B cell (primary cell): ENCODE measurements at regions not wholly inside any gene's neighbourhood (a gene's known extent, or its start where the extent isn't known, plus 50 kb on each side); places are given as distances from the start of the nearest gene placed in this dataset.

Experiments used
- ATAC-seq: fragments of 200-7000 bp; cut with Tn5 transposase; one replicate; pipeline ENCODE4 v1.10.0; 2021; ENCODE audit warnings: low read depth, mild to moderate bottlenecking, moderate number of reproducible peaks, moderate library complexity
- CTCF ChIA-PET: fragments of 350-600 bp; sonication (Branson Sonifier 250); formaldehyde crosslinking; loops from one replicate; lab custom pipeline; 2021; ENCODE audit warnings: antibody characterized with exemption, inconsistent platforms; lab: Charles Lee
- POLR2A ChIA-PET: fragments of 350-600 bp; sonication (Branson Sonifier 250); formaldehyde crosslinking; loops from one replicate; lab custom pipeline; 2021; ENCODE audit warnings: antibody characterized with exemption; lab: Charles Lee
- DNase-seq: peaks from one replicate; pipeline ENCODE4 v3.0.0; 2013
- H2AFZ ChIP-seq: 2 replicates; pipeline ENCODE4 v1.6.1; 2012; ENCODE audit warnings: mild to moderate bottlenecking, low read depth, low read length; ENCODE audit not compliant: insufficient read depth, poor library complexity, severe bottlenecking
- H3K27ac ChIP-seq, 2 donors: 1 replicate in 1 of 2; 2 replicates in 1 of 2; pipeline ENCODE4 v1.5.1; 2012 to 2013; ENCODE audit warnings: low read length in 2 of 2, mild to moderate bottlenecking in 2 of 2, moderate library complexity in 1 of 2
- H3K27me3 ChIP-seq, 4 experiments: fragments of 200-600 bp in 1 of 4; sonication (generic) in 1 of 4; replicated peaks in 1 of 4; 1 replicate in 2 of 4; 2 replicates in 2 of 4; pipeline versions ENCODE4 v1.6.1 to v1.7.0; 2013 to 2016; ENCODE audit warnings: low read length in 3 of 4, mild to moderate bottlenecking in 2 of 4, mixed read lengths in 1 of 4, moderate library complexity in 1 of 4; ENCODE audit not compliant: insufficient read depth in 4 of 4, control insufficient read depth in 3 of 4; ENCODE audit errors: control extremely low read depth in 1 of 4
- H3K36me3 ChIP-seq, 2 experiments: replicated peaks in 1 of 2; 1 replicate in 1 of 2; 2 replicates in 1 of 2; pipeline versions ENCODE4 v1.6.1 to v1.7.1; 2013; ENCODE audit warnings: low read length in 1 of 2; ENCODE audit not compliant: insufficient read depth in 2 of 2, control insufficient read depth in 1 of 2; ENCODE audit errors: control extremely low read depth in 1 of 2, extremely low read depth in 1 of 2
- H3K4me1 ChIP-seq, 2 donors: fragments of 200-600 bp in 1 of 2; sonication (generic) in 1 of 2; 1 replicate in 1 of 2; 2 replicates in 1 of 2; pipeline versions ENCODE4 v1.5.1 to v1.6.1; 2013 to 2017; ENCODE audit warnings: low read length in 2 of 2; ENCODE audit not compliant: control insufficient read depth in 2 of 2, insufficient read depth in 2 of 2
- H3K4me2 ChIP-seq: replicated peaks from 2 replicates; pipeline ENCODE3; 2012; ENCODE audit warnings: mild to moderate bottlenecking, low read depth, low read length; ENCODE audit not compliant: poor library complexity, severe bottlenecking
- H3K4me3 ChIP-seq, 5 experiments: fragments of 200-600 bp in 1 of 5; sonication (generic) in 1 of 5; 1 replicate in 3 of 5; 2 replicates in 2 of 5; pipeline versions ENCODE4 v1.5.1 to v1.7.0; 2011 to 2016; ENCODE audit warnings: low read length in 4 of 5, mild to moderate bottlenecking in 4 of 5, low read depth in 2 of 5, control low read depth in 1 of 5, moderate library complexity in 1 of 5; ENCODE audit not compliant: insufficient read depth in 1 of 5; ENCODE audit errors: control extremely low read depth in 1 of 5, extremely low read depth in 1 of 5
- H3K79me2 ChIP-seq: fragments of 200-600 bp; sonication (generic); one replicate; pipeline ENCODE4 v1.6.0; 2016; ENCODE audit warnings: low read length; ENCODE audit not compliant: control insufficient read depth, insufficient read depth
- H3K9ac ChIP-seq: fragments of 200-600 bp; sonication (generic); 2 replicates; pipeline ENCODE4 v1.6.1; 2017; ENCODE audit warnings: mild to moderate bottlenecking, low read length, moderate library complexity
- H3K9me3 ChIP-seq, 3 donors: one replicate each; pipeline versions ENCODE4 v1.6.1 to v1.7.1; 2013; ENCODE audit warnings: low read length in 2 of 3; ENCODE audit not compliant: control insufficient read depth in 2 of 3, insufficient read depth in 1 of 3; ENCODE audit errors: control extremely low read depth in 1 of 3
- H4K20me1 ChIP-seq: 2 replicates; pipeline ENCODE4 v1.6.0; 2012; ENCODE audit warnings: mild to moderate bottlenecking, low read length; ENCODE audit not compliant: insufficient read depth, control insufficient read depth, poor library complexity, severe bottlenecking
- H3K27ac Mint-ChIP-seq: one replicate; pipeline ENCODE4 v1.8.0; 2021; ENCODE audit warnings: mixed read lengths
- H3K27me3 Mint-ChIP-seq: one replicate; pipeline ENCODE4 v1.8.0; 2021; ENCODE audit warnings: mixed read lengths
- H3K4me1 Mint-ChIP-seq: one replicate; pipeline ENCODE4 v1.8.0; 2021; ENCODE audit warnings: mixed read lengths
- H3K4me3 Mint-ChIP-seq: one replicate; pipeline ENCODE4 v1.8.0; 2021; ENCODE audit warnings: mixed read lengths
- H3K9me3 Mint-ChIP-seq: one replicate; pipeline ENCODE4 v1.8.0; 2022; ENCODE audit warnings: mixed read lengths; ENCODE audit not compliant: insufficient read depth
- CTCF ChIP-seq: fragments of 200-600 bp; IDR thresholded peaks from one replicate; pipeline ENCODE4 v1.8.0; 2022; ENCODE audit warnings: antibody characterized with exemption, mild to moderate bottlenecking
- EZH2 ChIP-seq: IDR thresholded peaks from 2 replicates; pipeline ENCODE4 v1.6.1; 2012; ENCODE audit warnings: borderline replicate concordance, low read depth, mild to moderate bottlenecking, moderate library complexity, low read length; ENCODE audit not compliant: insufficient read depth, poor library complexity, severe bottlenecking
- WGBS: methylation state at CpG from one replicate; pipeline ENCODE4 v1.1.5; 2013; ENCODE audit warnings: missing lambda C conversion rate; ENCODE audit not compliant: insufficient coverage; 5-methylcytosine and 5-hydroxymethylcytosine counted together
- intact Hi-C: fragments of 100-400 bp; cut with micrococcal nuclease; formaldehyde crosslinking; loops from one replicate; pipeline ENCODE4 v1.10.0; 2022

DNA sequence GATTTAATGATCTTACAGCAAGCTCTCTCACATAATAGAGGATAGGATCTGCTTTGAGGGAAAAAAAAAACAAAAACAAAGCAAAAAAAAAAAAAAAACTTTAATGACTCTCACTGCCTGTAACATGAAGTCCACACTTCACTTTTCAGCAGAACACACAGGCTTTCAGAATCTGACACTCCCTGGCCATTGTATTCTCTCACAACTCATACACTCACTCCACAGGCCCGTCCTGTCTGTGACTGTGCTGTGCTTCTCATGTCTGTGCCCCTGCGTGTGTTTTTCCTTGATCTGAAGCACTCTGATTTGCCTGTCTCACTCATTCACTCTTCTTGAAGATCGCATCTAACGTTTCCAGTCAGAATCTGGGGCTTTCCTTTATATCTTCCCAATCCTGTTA is 460.8 kb downstream of the TMA16 start:
- no peak overlapping the region for H3K4me2 ChIP-seq
- no peaks in the 10 kb centered on the region for H3K79me2 ChIP-seq
- no peak for ATAC-seq
- no peak overlapping the region for H3K9ac ChIP-seq
- Mint-ChIP-seq H3K4me3 (no peak overlapping the region), H3K27ac (no peak overlapping the region), H3K9me3 (no peaks in the 10 kb centered on the region), H3K4me1 (no peaks in the 10 kb centered on the region), H3K27me3 (peaks cover 3% of the 10 kb centered on the region)
- H3K9me3 ChIP-seq, result peaks cover 0 to 3% (median 0%) of the 10 kb centered on the region in 3 donors
- POLR2A ChIA-PET, result no interaction called here
- H2AFZ ChIP-seq, result no peak overlapping the region
- no peak for DNase-seq
- no peaks in the 10 kb centered on the region for H3K36me3 ChIP-seq
- TF ChIP-seq EZH2 (no peak), CTCF (no peak)
- H3K27ac ChIP-seq, result no peak overlapping the region
- CTCF ChIA-PET, result interaction anchor here (0.6 kb wide), 1 partner anchor 163 kb away, joined by 4 read pairs; no protein-coding TSS in a partner anchor
- 91% methylated on average over 4 of the region's 4 CpGs for WGBS
- H3K4me1 ChIP-seq, result no peaks in the 10 kb centered on the region
- intact Hi-C loops, result no loop called here
- H3K4me3 ChIP-seq, result no peak overlapping the region
- no peaks in the 10 kb centered on the region for H3K27me3 ChIP-seq
- H4K20me1 ChIP-seq, result no peaks in the 10 kb centered on the region

GRCh38 chr4:163958751-163959150 is 464.3 kb downstream of the TMA16 start:
- ATAC-seq, result no peak
- Histone ChIP-seq H3K4me1 (no peaks in the 10 kb centered on the region), H2AFZ (no peak overlapping the region), H3K4me3 (no peak overlapping the region), H3K79me2 (no peaks in the 10 kb centered on the region), H3K9ac (no peak overlapping the region), H3K9me3 (no peaks in the 10 kb centered on the region), H4K20me1 (no peaks in the 10 kb centered on the region), H3K4me2 (no peak overlapping the region), H3K27me3 (no peaks in the 10 kb centered on the region), H3K36me3 (no peaks in the 10 kb centered on the region), H3K27ac (no peak overlapping the region)
- ChIA-PET POLR2A (no interaction called here), CTCF (no interaction called here)
- no peaks in the 10 kb centered on the region for H3K9me3 Mint-ChIP-seq
- intact Hi-C loops, result no loop called here
- no peaks in the 10 kb centered on the region for H3K4me1 Mint-ChIP-seq
- no peak overlapping the region for H3K4me3 Mint-ChIP-seq
- H3K27me3 Mint-ChIP-seq, result peaks cover 3% of the 10 kb centered on the region
- no peak overlapping the region for H3K27ac Mint-ChIP-seq
- no peak for DNase-seq
- TF ChIP-seq CTCF, result no peak
- TF ChIP-seq EZH2, result no peak
- no CpG with 5 or more reads among the region's 2 CpGs for WGBS
